HepG2 (cell line): ENCODE measurements at regions not wholly inside any gene's neighbourhood (a gene's known extent, or its start where the extent isn't known, plus 50 kb on each side); places are given as distances from the start of the nearest gene placed in this dataset.

Experiments used
- FOXM1 ChIP-seq: sonication (generic); formaldehyde crosslinking; IDR thresholded peaks from 2 replicates; pipeline ENCODE4 v1.5.0; 2020; ENCODE audit warnings: missing genetic modification reagents
- GLI4 ChIP-seq: sonication (generic); formaldehyde crosslinking; IDR thresholded peaks from 2 replicates; pipeline ENCODE4 v1.5.1; 2020; ENCODE audit warnings: missing genetic modification reagents, mild to moderate bottlenecking, moderate library complexity, borderline replicate concordance
- IKZF4 ChIP-seq: sonication (generic); formaldehyde crosslinking; IDR thresholded peaks from 2 replicates; pipeline ENCODE4 v1.5.1; 2020; ENCODE audit warnings: borderline replicate concordance, mild to moderate bottlenecking, low read depth, missing genetic modification reagents; ENCODE audit errors: not compliant biosample characterization
- NR2F1 ChIP-seq, 2 experiments: fragments of 450-650 bp in 1 of 2; formaldehyde crosslinking in 1 of 2; IDR thresholded peaks; 2 replicates each; pipeline versions ENCODE4 v1.5.0 to v1.6.1; 2016 to 2020; ENCODE audit warnings: mild to moderate bottlenecking in 1 of 2, missing compliant biosample characterization in 1 of 2, missing genetic modification reagents in 1 of 2, moderate library complexity in 1 of 2
- RAD21 ChIP-seq: fragments of 450-650 bp; formaldehyde crosslinking; IDR thresholded peaks from 2 replicates; pipeline ENCODE4 v1.5.0; 2020; ENCODE audit warnings: mild to moderate bottlenecking
- RARA ChIP-seq: IDR thresholded peaks from 2 replicates; pipeline ENCODE4 v1.6.1; 2016; ENCODE audit warnings: missing genetic modification reagents, missing compliant biosample characterization
- RBAK ChIP-seq: sonication (generic); formaldehyde crosslinking; IDR thresholded peaks from 2 replicates; pipeline ENCODE4 v1.5.1; 2020; ENCODE audit warnings: mild to moderate bottlenecking, missing genetic modification reagents
- SRY ChIP-seq: sonication (generic); formaldehyde crosslinking; IDR thresholded peaks from 2 replicates; pipeline ENCODE4 v1.8.0; 2022; ENCODE audit warnings: mild to moderate bottlenecking, missing genetic modification reagents
- ZBTB25 ChIP-seq: IDR thresholded peaks from 2 replicates; pipeline ENCODE4 v1.6.1; 2018; ENCODE audit warnings: missing genetic modification reagents
- ZBTB33 ChIP-seq: sonication (generic); formaldehyde crosslinking; IDR thresholded peaks from 2 replicates; pipeline ENCODE4 v1.4.0; 2020; ENCODE audit warnings: missing genetic modification reagents
- ZNF263 ChIP-seq: sonication (generic); formaldehyde crosslinking; IDR thresholded peaks from 2 replicates; pipeline ENCODE4 v1.4.0; 2020; ENCODE audit warnings: missing genetic modification reagents
- ZNF33A ChIP-seq: sonication (generic); formaldehyde crosslinking; IDR thresholded peaks from 2 replicates; pipeline ENCODE4 v1.5.1; 2020; ENCODE audit warnings: missing genetic modification reagents, mild to moderate bottlenecking, moderate library complexity, borderline replicate concordance
- ZNF431 ChIP-seq: sonication (generic); formaldehyde crosslinking; IDR thresholded peaks from 2 replicates; pipeline ENCODE4 v1.9.0; 2022; ENCODE audit warnings: missing genetic modification reagents, low read depth, mild to moderate bottlenecking, borderline replicate concordance
- ZNF567 ChIP-seq: sonication (generic); formaldehyde crosslinking; IDR thresholded peaks from 2 replicates; pipeline ENCODE4 v1.8.1; 2023; ENCODE audit warnings: mild to moderate bottlenecking, missing genetic modification reagents, borderline replicate concordance
- ZNF570 ChIP-seq: sonication (generic); formaldehyde crosslinking; IDR thresholded peaks from 2 replicates; pipeline ENCODE4 v1.4.0; 2020; ENCODE audit warnings: mild to moderate bottlenecking, missing genetic modification reagents, borderline replicate concordance
- ZNF883 ChIP-seq: sonication (generic); formaldehyde crosslinking; IDR thresholded peaks from 2 replicates; pipeline ENCODE4 v1.5.1; 2020; ENCODE audit warnings: mild to moderate bottlenecking, missing genetic modification reagents; ENCODE audit errors: not compliant biosample characterization
- TF ChIP-seq, protein P1 (sequence below): sonication (generic); formaldehyde crosslinking; IDR thresholded peaks from 2 replicates; pipeline ENCODE4 v1.8.0; 2022; ENCODE audit warnings: mild to moderate bottlenecking, missing genetic modification reagents, moderate library complexity
- TF ChIP-seq, protein P2 (sequence below): sonication (generic); formaldehyde crosslinking; IDR thresholded peaks from 2 replicates; pipeline ENCODE4 v1.9.0; 2021; ENCODE audit warnings: missing genetic modification reagents, borderline replicate concordance

- no peak for TF ChIP-seq ZNF33A (CRISPR knock-in tag)
- no peak for TF ChIP-seq ZNF567 (CRISPR knock-in tag)
- no peak for TF ChIP-seq SRY (CRISPR knock-in tag)
- TF ChIP-seq, protein P1, sequence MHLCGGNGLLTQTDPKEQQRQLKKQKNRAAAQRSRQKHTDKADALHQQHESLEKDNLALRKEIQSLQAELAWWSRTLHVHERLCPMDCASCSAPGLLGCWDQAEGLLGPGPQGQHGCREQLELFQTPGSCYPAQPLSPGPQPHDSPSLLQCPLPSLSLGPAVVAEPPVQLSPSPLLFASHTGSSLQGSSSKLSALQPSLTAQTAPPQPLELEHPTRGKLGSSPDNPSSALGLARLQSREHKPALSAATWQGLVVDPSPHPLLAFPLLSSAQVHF (CRISPR knock-in tag) = no peak
- TF ChIP-seq ZNF263 (CRISPR knock-in tag) = no peak
- no peak for TF ChIP-seq RARA (CRISPR knock-in tag)
- TF ChIP-seq ZNF883 (CRISPR knock-in tag) = no peak
- no peak for TF ChIP-seq RBAK (CRISPR knock-in tag)
- no peak for TF ChIP-seq IKZF4 (CRISPR knock-in tag)
- TF ChIP-seq GLI4 = no peak
- 0 out of 2 replicates have a peak, but pooled peaks have one; percentile 28 for TF ChIP-seq RAD21 (CRISPR knock-in tag)
- TF ChIP-seq FOXM1 (CRISPR knock-in tag) = no peak
- no peak for TF ChIP-seq ZNF570 (CRISPR knock-in tag)
- TF ChIP-seq NR2F1 (CRISPR knock-in tag; IDR thresholded peaks at IDR 0.05) = no peak
- TF ChIP-seq ZBTB25 (CRISPR knock-in tag) = no peak
- TF ChIP-seq ZNF431 = 0 out of 2 replicates have a peak, but pooled peaks have one; percentile 54
- TF ChIP-seq, protein P2, sequence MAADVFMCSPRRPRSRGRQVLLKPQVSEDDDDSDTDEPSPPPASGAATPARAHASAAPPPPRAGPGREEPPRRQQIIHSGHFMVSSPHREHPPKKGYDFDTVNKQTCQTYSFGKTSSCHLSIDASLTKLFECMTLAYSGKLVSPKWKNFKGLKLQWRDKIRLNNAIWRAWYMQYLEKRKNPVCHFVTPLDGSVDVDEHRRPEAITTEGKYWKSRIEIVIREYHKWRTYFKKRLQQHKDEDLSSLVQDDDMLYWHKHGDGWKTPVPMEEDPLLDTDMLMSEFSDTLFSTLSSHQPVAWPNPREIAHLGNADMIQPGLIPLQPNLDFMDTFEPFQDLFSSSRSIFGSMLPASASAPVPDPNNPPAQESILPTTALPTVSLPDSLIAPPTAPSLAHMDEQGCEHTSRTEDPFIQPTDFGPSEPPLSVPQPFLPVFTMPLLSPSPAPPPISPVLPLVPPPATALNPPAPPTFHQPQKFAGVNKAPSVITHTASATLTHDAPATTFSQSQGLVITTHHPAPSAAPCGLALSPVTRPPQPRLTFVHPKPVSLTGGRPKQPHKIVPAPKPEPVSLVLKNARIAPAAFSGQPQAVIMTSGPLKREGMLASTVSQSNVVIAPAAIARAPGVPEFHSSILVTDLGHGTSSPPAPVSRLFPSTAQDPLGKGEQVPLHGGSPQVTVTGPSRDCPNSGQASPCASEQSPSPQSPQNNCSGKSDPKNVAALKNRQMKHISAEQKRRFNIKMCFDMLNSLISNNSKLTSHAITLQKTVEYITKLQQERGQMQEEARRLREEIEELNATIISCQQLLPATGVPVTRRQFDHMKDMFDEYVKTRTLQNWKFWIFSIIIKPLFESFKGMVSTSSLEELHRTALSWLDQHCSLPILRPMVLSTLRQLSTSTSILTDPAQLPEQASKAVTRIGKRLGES = no peak
- no peak for TF ChIP-seq ZBTB33 (CRISPR knock-in tag)
Observed at GRCh38 chr22:27627444-27627833, 174.1 kb downstream of the MN1 start (continued).
